GM23248 (cell line): ENCODE measurements at regions not wholly inside any gene's neighbourhood (a gene's known extent, or its start where the extent isn't known, plus 50 kb on each side); places are given as distances from the start of the nearest gene placed in this dataset.

Experiments used
- DNase-seq: peaks from one replicate; pipeline ENCODE4 v3.0.0-alpha.2; 2015
- H2AFZ ChIP-seq: fragments of 200-600 bp; sonication (generic); 2 replicates; pipeline ENCODE4 v1.6.1; 2016; ENCODE audit warnings: antibody characterized with exemption
- H3F3A ChIP-seq: fragments of 200-600 bp; sonication (generic); 2 replicates; pipeline ENCODE4 v1.6.1; 2016; ENCODE audit warnings: mild to moderate bottlenecking, antibody characterized with exemption, mixed run types; ENCODE audit not compliant: insufficient read depth
- H3K27ac ChIP-seq: fragments of 200-600 bp; sonication (generic); 2 replicates; pipeline ENCODE4 v1.5.1; 2016; ENCODE audit warnings: mild to moderate bottlenecking
- H3K27me3 ChIP-seq: fragments of 200-600 bp; sonication (generic); replicated peaks from 2 replicates; pipeline ENCODE4 v1.6.1; 2016; ENCODE audit warnings: mild to moderate bottlenecking; ENCODE audit not compliant: insufficient read depth
- H3K36me3 ChIP-seq: fragments of 200-600 bp; sonication (generic); 2 replicates; pipeline ENCODE4 v1.6.1; 2016; ENCODE audit warnings: low read depth, mild to moderate bottlenecking
- H3K4me1 ChIP-seq: fragments of 200-600 bp; sonication (generic); 2 replicates; pipeline ENCODE4 v1.6.1; 2016; ENCODE audit warnings: mild to moderate bottlenecking; ENCODE audit not compliant: insufficient read depth
- H3K4me2 ChIP-seq: fragments of 200-600 bp; sonication (generic); one replicate; pipeline ENCODE4 v1.6.1; 2016; ENCODE audit warnings: mild to moderate bottlenecking; ENCODE audit not compliant: unreplicated experiment
- H3K4me3 ChIP-seq: fragments of 200-600 bp; sonication (generic); 2 replicates; pipeline ENCODE4 v1.5.1; 2016; ENCODE audit warnings: mild to moderate bottlenecking
- H3K79me2 ChIP-seq: fragments of 200-600 bp; sonication (generic); 2 replicates; pipeline ENCODE4 v1.6.1; 2016; ENCODE audit warnings: mild to moderate bottlenecking; ENCODE audit not compliant: insufficient read depth
- H3K9ac ChIP-seq: fragments of 200-600 bp; sonication (generic); 2 replicates; pipeline ENCODE4 v1.6.1; 2016; ENCODE audit warnings: mild to moderate bottlenecking
- H3K9me2 ChIP-seq: fragments of 200-600 bp; sonication (generic); 2 replicates; pipeline ENCODE4 v1.6.1; 2016; ENCODE audit warnings: mixed run types, mild to moderate bottlenecking, moderate library complexity; ENCODE audit not compliant: insufficient read depth
- H3K9me3 ChIP-seq: fragments of 200-600 bp; sonication (generic); one replicate; pipeline ENCODE4 v1.6.1; 2017; ENCODE audit warnings: low read depth
- H4K20me1 ChIP-seq: fragments of 200-600 bp; sonication (generic); 2 replicates; pipeline ENCODE4 v1.6.0; 2016; ENCODE audit not compliant: insufficient read depth
- EZH2 ChIP-seq: fragments of 200-600 bp; sonication (generic); IDR thresholded peaks from 2 replicates; pipeline ENCODE4 v1.6.1; 2018; ENCODE audit warnings: antibody characterized with exemption, mild to moderate bottlenecking; ENCODE audit not compliant: insufficient read depth, poor library complexity, severe bottlenecking
- EZH2phosphoT487 ChIP-seq: fragments of 200-600 bp; sonication (generic); IDR thresholded peaks from 2 replicates; pipeline ENCODE4 v1.6.1; 2018; ENCODE audit warnings: antibody characterized with exemption, moderate library complexity, mild to moderate bottlenecking, low read depth; ENCODE audit not compliant: insufficient read depth
- WGBS, 2 experiments: methylation state at CpG; one replicate each; pipeline ENCODE4 v1.1.6; 2015 to 2017; ENCODE audit warnings: low lambda C conversion rate in 2 of 2, low coverage in 1 of 2; ENCODE audit errors: missing lambda C conversion rate in 2 of 2; 5-methylcytosine and 5-hydroxymethylcytosine counted together
- in situ Hi-C: fragments of 300-500 bp; cut with MboI; formaldehyde crosslinking; loops from 2 replicates; pipeline ENCODE4 v1.15.0; 2020

- 89% methylated on average over 3 of the region's 3 CpGs for WGBS, 2 experiments
- no peaks in the 10 kb centered on the region for H3K9me3 ChIP-seq
- DNase-seq: no peak
- H3K79me2 ChIP-seq: no peaks in the 10 kb centered on the region
- no peaks in the 10 kb centered on the region for H3K36me3 ChIP-seq
- no peaks in the 10 kb centered on the region for H4K20me1 ChIP-seq
- no peak overlapping the region for H3K4me2 ChIP-seq
- no peak for TF ChIP-seq EZH2phosphoT487
- TF ChIP-seq EZH2: no peak
- H3K4me1 ChIP-seq: no peaks in the 10 kb centered on the region
- no peak overlapping the region for H3K9ac ChIP-seq
- no peaks in the 10 kb centered on the region for H3F3A ChIP-seq
- no peak overlapping the region for H2AFZ ChIP-seq
- in situ Hi-C loops: no loop called here
- no peak overlapping the region for H3K4me3 ChIP-seq
- H3K27me3 ChIP-seq: no peaks in the 10 kb centered on the region
- no peak overlapping the region for H3K27ac ChIP-seq
- H3K9me2 ChIP-seq: no peaks in the 10 kb centered on the region
Measured at GRCh38 chr4:13942977-13943376, 315.5 kb upstream of the BOD1L1 start.

GRCh38 chr4:13944095-13944511 lies 316.6 kb upstream of the BOD1L1 start:
- Histone ChIP-seq H3K4me2 (no peak overlapping the region), H3K4me1 (no peaks in the 10 kb centered on the region), H3F3A (no peaks in the 10 kb centered on the region), H2AFZ (no peak overlapping the region), H3K27ac (no peak overlapping the region), H4K20me1 (no peaks in the 10 kb centered on the region), H3K36me3 (no peaks in the 10 kb centered on the region), H3K27me3 (no peaks in the 10 kb centered on the region), H3K9me3 (no peaks in the 10 kb centered on the region), H3K4me3 (no peak overlapping the region), H3K9ac (no peak overlapping the region), H3K79me2 (no peaks in the 10 kb centered on the region), H3K9me2 (no peaks in the 10 kb centered on the region)
- TF ChIP-seq EZH2: no peak
- no peak for TF ChIP-seq EZH2phosphoT487
- no peak for DNase-seq
- 66 to 74% methylated on average over 10 of the region's 10 CpGs for WGBS, 2 experiments
- in situ Hi-C loops: no loop called here

DNA sequence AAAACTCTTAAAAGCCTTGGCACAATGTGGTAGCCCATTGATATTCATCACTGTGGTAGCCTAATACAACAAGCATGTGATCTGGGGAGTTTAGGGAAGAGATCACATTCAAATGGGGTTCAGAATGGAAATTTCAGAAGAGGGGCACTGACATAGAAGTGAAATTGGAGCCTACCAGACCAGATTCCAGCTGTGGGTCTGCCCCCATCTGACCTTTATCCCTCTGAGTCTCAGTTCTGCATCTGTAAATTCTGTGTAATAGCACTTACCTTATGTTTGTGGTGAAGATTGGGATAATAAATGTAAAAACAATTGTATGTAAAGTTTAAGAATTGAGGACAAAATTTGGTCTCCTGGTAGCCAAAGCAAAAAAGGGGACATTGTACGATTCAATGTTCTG lies 320.4 kb upstream of the BOD1L1 start:
- no peaks in the 10 kb centered on the region for H3K9me2 ChIP-seq
- DNase-seq: no peak
- no peak overlapping the region for H3K9ac ChIP-seq
- H3K4me1 ChIP-seq: no peaks in the 10 kb centered on the region
- 87 to 95% methylated on average over 1 of the region's 1 CpG for WGBS, 2 experiments
- H3F3A ChIP-seq: no peaks in the 10 kb centered on the region
- H3K79me2 ChIP-seq: no peaks in the 10 kb centered on the region
- no peak overlapping the region for H3K27ac ChIP-seq
- no peak overlapping the region for H2AFZ ChIP-seq
- no peak overlapping the region for H3K4me2 ChIP-seq
- H3K4me3 ChIP-seq: no peak overlapping the region
- no peaks in the 10 kb centered on the region for H3K27me3 ChIP-seq
- in situ Hi-C loops: no loop called here
- H3K9me3 ChIP-seq: no peaks in the 10 kb centered on the region
- no peaks in the 10 kb centered on the region for H3K36me3 ChIP-seq
- no peaks in the 10 kb centered on the region for H4K20me1 ChIP-seq
- TF ChIP-seq EZH2 (no peak), EZH2phosphoT487 (no peak)

GRCh38 chr4:13950491-13950890 lies 323.0 kb upstream of the BOD1L1 start:
- in situ Hi-C loops: no loop called here
- H3K4me3 ChIP-seq: no peak overlapping the region
- H3K4me1 ChIP-seq: no peaks in the 10 kb centered on the region
- H3K9ac ChIP-seq: no peak overlapping the region
- no peaks in the 10 kb centered on the region for H3K9me3 ChIP-seq
- H3K27me3 ChIP-seq: no peaks in the 10 kb centered on the region
- H3K4me2 ChIP-seq: no peak overlapping the region
- H4K20me1 ChIP-seq: no peaks in the 10 kb centered on the region
- no peak overlapping the region for H2AFZ ChIP-seq
- 54 to 58% methylated on average over 4 of the region's 4 CpGs for WGBS, 2 experiments
- H3K79me2 ChIP-seq: no peaks in the 10 kb centered on the region
- H3F3A ChIP-seq: no peaks in the 10 kb centered on the region
- no peak overlapping the region for H3K27ac ChIP-seq
- no peaks in the 10 kb centered on the region for H3K9me2 ChIP-seq
- no peak for TF ChIP-seq EZH2
- no peak for TF ChIP-seq EZH2phosphoT487
- no peaks in the 10 kb centered on the region for H3K36me3 ChIP-seq
- DNase-seq: no peak

DNA sequence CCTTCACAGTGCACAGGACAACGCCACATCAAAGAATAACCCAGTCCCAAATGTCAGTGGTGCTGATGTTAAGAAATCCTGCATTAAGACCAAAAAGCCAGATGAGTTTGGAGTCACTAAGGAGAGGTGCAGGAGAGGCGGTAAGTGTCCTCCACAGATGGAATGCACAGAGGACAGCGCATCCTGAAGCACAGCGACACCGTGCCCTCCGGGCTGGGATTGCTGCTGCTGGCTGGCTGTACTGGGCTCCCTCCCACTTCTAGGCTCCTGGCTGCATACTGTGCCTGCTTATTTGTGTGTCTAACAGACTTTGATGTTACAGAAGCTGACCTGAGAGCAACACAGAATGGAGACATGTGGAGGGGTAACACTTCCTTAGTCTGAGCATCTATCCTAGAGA lies 325.6 kb upstream of the BOD1L1 start:
- Histone ChIP-seq H3K9ac (no peak overlapping the region), H3K4me3 (no peak overlapping the region), H3K27ac (no peak overlapping the region), H3K4me1 (no peaks in the 10 kb centered on the region), H3K27me3 (no peaks in the 10 kb centered on the region), H2AFZ (no peak overlapping the region), H3K9me3 (no peaks in the 10 kb centered on the region), H3F3A (no peaks in the 10 kb centered on the region), H3K4me2 (no peak overlapping the region), H3K79me2 (no peaks in the 10 kb centered on the region), H3K36me3 (no peaks in the 10 kb centered on the region), H4K20me1 (no peaks in the 10 kb centered on the region), H3K9me2 (no peaks in the 10 kb centered on the region)
- in situ Hi-C loops: no loop called here
- 57% methylated on average over 6 of the region's 6 CpGs for WGBS, 2 experiments
- peak; percentile 52 for DNase-seq
- TF ChIP-seq EZH2 (no peak), EZH2phosphoT487 (no peak)
